GM18498 (cell line): ENCODE measurements at regions not wholly inside any gene's neighbourhood (a gene's known extent, or its start where the extent isn't known, plus 50 kb on each side); places are given as distances from the start of the nearest gene placed in this dataset.

Source experiments
- ATAC-seq: cut with Tn5 transposase; IDR thresholded peaks from one replicate; pipeline ENCODE4 v1.9.1; 2021; ENCODE audit warnings: mild to moderate bottlenecking, moderate library complexity; ENCODE audit not compliant: unreplicated experiment

- no peak for ATAC-seq
Measured at GRCh38 chr2:489084-489483, 188.1 kb downstream of the TMEM18 start.

- ATAC-seq: no peak
Measured at GRCh38 chr2:487186-488079, 189.8 kb downstream of the TMEM18 start.

GRCh38 chr2:486371-486770, 190.8 kb downstream of the TMEM18 start:
- no peak for ATAC-seq

DNA sequence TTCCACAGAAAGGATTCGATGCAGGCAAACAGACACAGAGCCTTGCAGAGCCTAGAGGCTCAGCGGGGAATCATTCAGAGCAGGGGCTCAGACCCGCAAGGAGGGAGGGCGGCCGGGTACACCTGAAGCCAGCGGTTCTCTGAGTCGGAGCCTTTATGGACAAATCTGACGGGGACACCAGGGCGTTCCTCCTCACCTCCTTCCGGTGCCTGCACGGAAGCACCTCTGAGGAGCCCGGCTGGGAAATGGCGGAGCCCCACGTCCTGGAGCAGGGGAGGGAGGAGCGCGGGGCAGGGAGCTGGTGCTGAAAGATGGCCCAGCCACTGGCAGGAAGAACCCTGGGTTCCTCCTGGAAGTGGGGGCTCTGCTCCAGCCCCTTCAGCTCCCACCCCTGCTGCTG, 193.5 kb upstream of the ALKAL2 start:
- no peak for ATAC-seq

- ATAC-seq: no peak
Measured at GRCh38 chr2:479490-480176, 191.7 kb upstream of the ALKAL2 start.

GRCh38 chr2:479031-479430, 191.1 kb upstream of the ALKAL2 start:
- ATAC-seq: no peak

GRCh38 chr2:471560-471959, 183.7 kb upstream of the ALKAL2 start:
- ATAC-seq: no peak

DNA sequence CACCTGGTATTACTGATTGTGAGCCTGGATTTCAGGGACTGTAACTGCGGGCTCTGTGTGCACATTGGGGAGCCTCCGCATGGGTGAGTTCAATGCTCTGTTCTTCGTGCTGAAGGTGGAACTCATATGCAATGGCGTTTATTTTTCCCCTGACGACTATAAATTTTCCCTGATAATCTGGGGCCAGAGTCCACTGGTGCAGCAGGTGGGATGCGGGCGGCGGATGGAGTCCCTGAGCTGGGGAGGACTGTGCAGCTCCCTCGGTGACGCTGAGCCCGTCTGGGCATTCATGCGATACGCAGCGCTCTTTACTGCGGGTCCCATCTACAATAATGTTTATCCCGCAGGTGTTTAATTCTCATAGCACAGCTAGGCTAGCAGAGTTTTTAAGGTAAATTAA, 181.6 kb upstream of the ALKAL2 start:
- ATAC-seq: no peak

DNA sequence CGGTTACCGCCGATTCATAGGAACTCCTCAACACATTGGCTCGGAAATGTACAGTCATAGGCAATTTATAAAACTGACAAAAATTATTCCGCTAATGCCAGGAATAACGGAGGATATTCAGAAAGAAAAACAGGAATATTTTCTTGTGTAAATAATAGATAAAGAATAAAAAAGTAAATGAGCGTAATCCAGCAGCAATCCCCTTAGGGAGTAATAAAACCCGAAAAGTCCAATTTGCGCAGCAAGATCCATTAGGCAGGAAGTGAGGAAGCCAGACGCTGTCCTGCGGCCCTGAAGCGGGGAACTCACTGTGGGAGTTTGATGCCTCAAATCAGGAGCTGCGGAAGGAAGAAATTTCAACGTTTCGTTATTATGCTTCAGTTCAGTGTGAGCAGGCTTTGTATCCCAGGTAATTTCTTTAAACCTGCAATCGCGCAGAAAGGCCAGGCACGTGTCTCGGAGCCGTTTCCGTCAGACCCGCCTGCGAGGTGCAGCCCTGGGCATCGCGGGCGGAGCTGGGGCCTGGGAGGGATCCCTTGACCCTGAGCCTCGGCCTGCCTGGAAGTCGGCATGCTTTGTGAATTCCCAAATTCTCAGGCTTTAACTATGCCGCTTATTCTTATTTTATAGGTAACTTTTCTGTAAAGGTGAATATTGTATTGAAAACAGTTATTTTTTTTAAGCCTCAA, 180.9 kb upstream of the ALKAL2 start:
- no peak for ATAC-seq

- no peak for ATAC-seq
Measured at GRCh38 chr2:467892-468647, 180.2 kb upstream of the ALKAL2 start.

- no peak for ATAC-seq
Measured at GRCh38 chr2:467543-467891, 179.6 kb upstream of the ALKAL2 start.

DNA sequence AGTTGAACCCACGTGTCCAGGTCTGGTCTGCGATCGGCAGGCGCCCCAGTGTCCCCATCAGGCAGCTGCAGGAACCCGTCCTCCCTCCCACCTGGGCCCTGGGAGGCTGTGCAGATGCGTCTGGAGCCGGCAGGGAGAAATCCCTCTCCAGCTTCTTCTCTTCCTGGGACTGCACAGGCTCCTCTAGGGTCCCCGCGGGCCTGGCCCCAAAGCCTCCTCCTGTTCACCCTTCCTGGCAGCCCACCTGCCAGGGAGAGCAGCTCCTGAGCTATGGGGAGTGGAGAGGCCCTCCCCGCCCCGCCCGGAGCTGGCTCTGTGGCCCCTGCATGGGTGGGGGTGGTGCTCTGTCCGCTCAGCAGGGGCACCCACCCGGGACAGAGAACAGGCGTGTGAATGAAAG, 179.2 kb upstream of the ALKAL2 start:
- no peak for ATAC-seq

- no peak for ATAC-seq
Measured at GRCh38 chr2:464562-465309, 176.8 kb upstream of the ALKAL2 start.

- peak; percentile 85 for ATAC-seq
Measured at GRCh38 chr2:460861-461260, 173.0 kb upstream of the ALKAL2 start.

DNA sequence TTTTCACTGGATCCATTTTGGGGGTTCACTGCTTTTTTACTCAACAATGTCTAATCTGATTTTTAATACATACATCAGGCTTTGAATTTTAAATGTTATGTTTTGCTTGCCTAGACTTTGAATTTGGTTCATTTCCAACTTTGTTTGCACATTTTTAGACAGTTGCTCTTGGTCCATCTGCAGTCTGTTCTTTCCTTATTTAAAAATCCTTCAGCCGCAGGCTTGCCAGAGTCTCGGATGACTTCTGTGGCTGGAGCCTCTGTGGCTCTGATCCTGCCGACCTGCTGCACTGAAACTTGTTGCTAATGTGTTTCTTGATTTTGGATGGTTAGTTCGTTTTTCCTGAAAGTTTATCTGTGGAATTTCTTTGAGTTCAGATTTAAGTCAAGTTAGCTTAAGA, 172.0 kb upstream of the ALKAL2 start:
- ATAC-seq: no peak

GRCh38 chr2:458425-458815, 170.5 kb upstream of the ALKAL2 start:
- ATAC-seq: no peak

DNA sequence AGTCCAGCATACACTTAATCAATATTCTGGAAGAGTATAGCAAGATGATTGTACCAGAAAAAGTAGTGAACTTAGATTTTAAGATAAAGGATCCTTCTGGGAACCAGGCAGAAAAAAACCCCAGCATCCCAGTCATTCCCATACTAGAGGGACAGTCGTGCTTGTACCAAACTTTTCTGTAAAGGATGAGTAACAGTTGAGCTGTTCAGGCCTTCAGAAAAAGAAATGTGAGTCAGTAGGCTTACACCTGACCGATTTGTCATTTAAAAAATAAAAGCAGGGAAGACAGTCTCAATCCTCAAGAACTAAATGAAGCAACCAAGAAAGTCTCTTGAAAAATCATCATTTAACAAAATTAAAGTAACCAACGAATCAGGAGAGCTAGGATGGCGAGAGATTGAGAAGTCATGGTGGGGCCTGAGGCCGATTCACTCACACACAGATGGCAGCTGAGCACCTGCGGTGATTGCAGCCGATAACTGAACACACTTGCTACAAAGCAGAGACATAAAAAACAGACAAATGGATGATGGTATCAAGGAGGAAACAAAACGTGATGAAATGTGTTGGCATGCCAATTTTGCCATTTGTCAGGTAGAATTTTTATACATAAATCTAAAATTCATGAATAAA, 170.0 kb upstream of the ALKAL2 start:
- ATAC-seq: no peak

DNA sequence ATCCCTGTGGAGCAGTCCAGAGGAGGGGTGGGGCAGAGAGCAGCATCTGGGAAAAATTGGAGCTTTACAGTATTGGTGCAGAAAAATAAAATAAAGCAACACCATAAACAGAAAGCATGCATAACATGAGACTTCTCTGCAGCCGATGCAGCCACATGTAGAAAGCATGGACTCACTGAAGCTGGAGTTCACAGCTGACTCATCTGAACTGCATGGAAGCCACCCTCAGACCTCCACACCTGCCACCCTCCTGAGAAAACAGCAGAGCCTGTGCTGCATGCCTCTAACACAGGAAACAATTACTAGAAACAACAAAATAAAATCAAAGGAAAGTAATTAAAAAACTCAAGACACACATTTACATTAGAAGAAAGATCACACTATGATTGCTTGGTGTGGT, 169.4 kb upstream of the ALKAL2 start:
- no peak for ATAC-seq

DNA sequence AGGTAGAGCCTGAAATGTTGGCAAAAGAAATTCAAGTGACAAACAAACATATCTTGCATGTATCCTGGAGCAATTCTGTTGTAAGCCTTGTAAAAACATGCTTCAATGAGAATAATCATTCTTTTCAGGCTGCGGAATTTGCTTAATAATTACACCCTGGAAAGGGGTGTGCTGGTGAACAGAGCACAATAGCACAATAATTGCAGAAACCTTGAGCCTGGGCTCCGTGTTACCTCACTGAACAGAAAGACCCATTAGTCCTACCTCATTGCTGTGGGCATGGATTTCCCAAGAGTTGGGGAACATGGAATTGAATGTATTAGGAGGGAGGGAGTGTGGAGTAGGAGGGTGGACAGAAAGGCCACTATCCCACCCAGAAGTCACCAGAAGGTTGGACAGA, 168.0 kb upstream of the ALKAL2 start:
- no peak for ATAC-seq
